Stimulated activated CD4-positive, alpha-beta T cell treated with anti-CD3 and anti-CD28 coated beads, Interleukin-1b, Interleukin-23, amount 100 ng/mL, for 1 hour (primary cell): ENCODE measurements at regions not wholly inside any gene's neighbourhood (a gene's known extent, or its start where the extent isn't known, plus 50 kb on each side); places are given as distances from the start of the nearest gene placed in this dataset.
A peak's percentile ranks its signal among the peaks of the same experiment; 100 is the strongest.
"Not testable (repeated sequence)": the region's sequence is repeated elsewhere in the genome, so short reads cannot be mapped to it uniquely, and the experiment has no call there.

Source experiments
- DNase-seq, 2 donors: peaks; one replicate each; pipeline ENCODE4 v3.0.0-alpha.2; 2020; ENCODE audit warnings: low read depth in 2 of 2

DNA sequence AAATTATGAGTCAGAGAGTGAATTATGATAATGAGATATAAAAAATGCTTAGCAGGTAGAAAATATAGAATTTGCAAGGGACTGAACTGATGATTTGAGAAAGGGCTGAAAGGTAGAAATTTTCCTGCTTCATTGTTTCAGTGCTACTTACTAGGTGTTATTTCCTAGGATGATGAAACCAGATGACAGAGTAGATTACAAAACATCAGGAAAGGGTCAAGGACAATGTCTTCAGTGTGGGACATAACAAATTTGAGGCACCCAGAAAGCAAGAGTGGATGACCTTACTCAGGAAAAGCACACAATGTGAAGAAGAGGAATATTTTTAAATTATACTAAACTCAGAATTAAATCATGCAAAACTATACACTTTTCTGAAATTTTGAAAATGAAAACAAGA lies 102.1 kb downstream of the SHCBP1 start:
- no peak for DNase-seq

DNA sequence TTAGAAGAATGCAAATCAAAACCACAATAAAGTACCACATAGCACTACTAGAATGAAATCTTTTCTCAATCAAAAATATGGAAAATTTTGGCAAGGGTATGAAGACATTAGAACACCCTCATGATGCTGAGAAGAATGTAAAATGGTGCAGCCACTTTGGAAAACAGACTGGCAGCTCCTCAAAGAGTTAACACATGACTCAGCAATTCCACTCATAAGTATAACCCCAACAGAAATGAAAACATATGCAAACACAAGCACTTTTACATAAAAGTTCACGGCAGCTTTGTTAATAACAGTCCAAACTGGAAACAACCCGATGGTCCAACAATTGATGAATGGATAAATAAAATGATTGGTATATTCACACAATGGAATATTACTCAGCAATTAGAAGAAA lies 124.5 kb downstream of the SHCBP1 start:
- no peak for DNase-seq

DNA sequence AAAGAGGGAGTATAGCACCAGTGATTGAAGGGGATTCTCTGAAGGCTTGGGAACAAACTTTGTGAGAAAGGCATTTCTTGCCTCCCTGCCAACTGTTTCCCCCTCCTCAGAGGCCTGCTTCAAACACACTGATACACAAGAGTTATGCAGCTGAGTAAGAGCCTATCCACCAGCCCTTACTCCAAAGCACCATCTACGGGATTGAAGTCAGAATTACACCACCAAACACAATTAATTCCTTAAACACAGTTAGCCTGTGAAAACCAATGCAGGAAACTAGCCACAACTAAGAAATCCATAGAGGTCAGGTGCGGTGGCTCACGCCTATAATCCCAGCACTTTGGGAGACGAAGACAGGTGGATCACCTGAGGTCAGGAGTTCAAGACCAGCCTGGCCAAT lies 138.3 kb downstream of the SHCBP1 start:
- DNase-seq, result no peak

DNA sequence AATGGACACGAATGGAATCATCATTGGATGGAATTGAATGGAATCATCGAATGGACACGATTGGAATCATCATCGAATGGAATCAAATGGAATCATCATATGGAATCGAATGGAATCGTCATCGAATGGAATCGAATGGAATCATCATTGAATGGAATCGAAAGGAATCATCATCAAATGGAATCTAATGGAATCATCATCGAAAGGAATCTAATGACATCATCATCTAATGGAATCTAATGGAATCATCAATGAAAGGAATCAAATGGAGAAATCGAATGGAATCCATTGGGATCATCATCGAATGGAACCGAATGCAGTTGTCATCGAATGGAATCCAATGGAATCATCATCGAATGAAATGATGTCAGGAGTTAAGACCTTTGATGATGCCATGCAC lies 154.9 kb downstream of the SHCBP1 start:
- no peak for DNase-seq

DNA sequence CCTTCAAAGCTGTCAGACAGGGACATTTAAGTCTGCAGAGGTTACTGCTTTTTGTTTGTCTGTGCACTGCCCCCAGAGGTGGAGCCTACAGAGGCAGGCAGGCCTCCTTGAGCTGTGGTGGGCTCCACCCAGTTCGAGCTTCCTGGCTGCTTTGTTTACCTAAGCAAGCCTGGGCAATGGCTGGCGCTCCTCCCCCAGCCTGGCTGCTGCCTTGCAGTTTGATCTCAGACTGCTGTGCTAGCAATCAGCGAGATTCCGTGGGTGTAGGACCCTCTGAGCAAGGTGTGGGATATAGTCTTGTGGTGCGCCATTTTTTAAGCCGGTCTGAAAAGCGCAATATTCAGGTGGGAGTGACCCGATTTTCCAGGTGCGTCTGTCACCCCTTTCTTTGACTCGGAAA lies 166.4 kb downstream of the SHCBP1 start:
- not testable (repeated sequence) for DNase-seq

DNA sequence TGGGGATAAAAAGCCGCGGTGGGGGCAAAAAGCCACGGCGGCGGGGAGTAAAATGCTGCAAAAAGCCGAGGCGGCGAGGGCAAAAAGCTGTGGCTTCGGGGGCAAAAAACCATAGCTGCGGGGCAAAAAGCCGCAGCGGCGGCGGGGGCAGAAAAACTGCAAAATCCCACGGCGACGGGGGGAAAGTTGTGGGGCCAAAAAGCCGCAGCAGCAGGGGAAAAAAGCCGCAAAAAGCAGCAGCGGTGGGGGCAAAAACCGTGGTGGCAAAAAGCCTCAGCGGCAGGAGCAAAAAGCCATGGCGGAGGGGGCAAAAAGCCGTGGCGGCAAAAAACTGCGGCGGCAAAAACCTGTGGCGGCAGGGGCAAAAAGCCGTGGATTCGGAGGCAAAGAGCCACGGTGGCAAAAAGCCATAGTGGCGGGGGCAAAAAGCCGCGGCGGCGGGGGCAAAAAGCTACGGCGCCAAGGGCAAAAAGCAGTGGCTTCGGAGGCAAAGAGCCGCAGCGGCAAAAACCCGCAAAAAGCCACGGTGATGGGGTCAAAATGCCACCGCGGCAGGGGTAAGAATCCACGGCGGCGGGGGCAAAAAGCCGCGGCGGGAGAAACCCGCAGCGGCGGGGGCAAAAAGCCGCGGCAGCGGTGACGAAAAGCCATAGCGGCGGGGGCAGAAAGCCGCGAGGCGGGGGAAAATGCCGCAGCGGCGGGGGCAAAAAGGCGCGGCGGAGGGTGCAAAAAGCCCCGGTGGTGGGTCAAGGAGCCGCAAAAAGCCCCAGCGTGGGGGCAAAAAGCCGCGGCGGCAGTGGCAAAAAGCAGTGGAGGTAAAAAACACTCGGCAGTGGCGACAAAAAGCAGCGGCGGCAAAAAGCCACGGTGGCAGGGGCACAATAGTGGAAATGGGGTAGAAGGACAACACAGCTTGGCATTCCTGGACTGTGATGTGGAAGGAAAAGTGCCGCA lies 192.8 kb downstream of the SHCBP1 start:
- no peak for DNase-seq

DNA sequence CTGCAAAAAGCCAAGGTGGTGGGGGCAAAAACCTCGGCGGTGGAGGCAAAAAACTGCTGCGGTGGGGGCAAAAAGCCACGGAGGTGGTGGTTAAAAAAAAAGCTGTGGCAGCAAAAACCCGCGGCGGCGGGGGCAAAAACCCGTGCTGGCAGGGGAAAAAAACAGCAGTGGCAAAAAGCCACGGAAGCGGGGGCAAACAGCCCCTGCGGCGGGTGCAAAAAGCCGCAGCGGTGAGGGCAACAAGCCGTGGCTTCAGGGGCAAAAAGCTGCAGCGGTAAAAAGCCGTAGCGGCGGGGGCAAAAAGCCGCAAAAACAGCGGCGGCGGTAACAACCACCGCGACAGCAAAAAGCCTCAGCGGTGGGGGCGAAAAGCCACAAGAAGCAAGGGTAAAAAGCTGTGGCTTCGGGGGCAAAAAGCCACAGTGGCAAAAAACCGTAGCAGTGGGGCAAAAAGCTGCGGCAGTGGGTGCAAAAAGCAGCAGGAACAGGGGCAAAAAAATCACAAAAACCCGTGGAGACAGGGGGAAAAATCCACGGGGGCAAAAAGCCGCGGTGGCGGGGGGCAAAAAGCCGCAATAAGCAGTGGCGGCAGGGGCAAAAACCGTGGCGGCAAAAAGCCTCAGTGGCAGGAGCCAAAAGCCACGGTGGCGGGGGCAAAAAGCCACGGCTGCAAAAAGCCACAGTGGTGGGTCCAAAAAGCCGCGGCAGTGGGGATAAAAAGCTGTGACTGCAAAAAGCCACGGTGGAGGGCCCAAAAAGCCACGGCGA lies 193.7 kb downstream of the SHCBP1 start:
- no peak for DNase-seq

DNA sequence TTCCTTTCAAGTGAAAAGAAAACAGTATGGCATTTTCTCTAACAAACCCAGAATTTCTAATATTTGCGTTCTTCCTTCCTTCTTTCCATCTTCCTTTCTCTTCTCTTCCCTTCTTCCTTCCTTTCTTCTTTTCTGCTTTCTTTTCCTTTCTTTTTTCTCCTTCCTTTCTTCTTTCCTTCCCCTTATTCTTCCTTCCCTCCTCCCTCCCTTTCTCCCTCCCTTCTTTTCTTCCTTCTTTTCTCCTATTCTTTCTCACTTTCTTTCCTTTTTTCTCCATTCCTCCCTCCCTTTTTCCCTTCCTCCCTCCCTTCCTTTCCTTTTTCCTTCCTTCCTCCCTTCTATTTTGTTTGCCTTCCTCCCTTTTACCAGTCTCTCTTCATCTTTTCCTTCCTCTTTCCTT lies 194.8 kb downstream of the SHCBP1 start:
- DNase-seq, result no peak

DNA sequence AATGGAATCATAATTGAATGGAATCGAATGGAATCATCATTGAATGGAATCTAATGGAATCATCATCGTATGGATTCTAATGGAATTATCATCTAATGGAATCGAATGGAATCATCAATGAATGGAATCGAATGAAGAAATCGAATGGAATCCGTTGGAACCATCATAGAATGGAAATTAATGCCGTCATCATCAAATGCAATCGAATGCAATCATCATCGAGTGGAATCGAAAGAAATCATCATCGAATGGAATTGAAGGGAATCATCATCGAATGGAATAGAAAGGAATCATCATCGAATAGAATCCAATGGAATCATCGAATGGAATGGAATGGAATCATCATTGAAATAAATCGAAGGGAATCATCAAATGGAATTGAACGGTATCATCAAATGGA lies 217.2 kb downstream of the SHCBP1 start:
- no peak for DNase-seq

DNA sequence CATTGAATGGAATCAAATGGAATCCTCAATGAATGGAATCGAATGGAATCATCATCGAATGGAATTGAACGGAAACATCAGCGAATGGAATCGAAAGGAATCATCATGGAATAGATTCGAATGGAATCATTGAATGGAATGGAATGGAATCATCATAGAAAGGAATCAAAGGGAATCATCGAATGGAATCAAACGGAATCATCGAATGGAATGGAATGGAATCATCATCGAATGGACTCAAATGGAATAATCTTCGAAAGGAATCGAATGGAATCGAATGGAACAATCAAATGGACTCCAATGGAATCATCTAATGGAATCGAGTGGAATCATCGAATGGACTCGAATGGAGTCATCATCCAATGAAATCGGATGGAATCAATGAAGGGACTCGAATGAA lies 222.6 kb downstream of the SHCBP1 start:
- not testable (repeated sequence) for DNase-seq

DNA sequence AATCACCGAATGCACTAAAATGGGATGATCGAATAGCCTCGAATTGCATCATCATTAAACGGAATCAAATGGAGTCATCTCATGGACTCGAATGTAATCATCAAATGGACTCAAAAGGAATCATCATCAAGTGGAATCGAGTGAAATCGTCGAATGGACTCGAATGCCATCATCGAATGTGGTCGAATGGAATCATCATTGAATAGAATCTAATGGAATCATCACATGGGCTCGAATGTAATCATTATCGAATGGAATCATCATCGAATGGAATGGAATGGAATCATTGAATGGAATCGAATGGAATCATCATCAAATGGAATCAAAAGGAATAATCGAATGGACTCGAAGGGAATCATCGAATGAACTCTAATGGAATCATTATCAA lies 224.3 kb downstream of the SHCBP1 start:
- DNase-seq, result not testable (repeated sequence)

DNA sequence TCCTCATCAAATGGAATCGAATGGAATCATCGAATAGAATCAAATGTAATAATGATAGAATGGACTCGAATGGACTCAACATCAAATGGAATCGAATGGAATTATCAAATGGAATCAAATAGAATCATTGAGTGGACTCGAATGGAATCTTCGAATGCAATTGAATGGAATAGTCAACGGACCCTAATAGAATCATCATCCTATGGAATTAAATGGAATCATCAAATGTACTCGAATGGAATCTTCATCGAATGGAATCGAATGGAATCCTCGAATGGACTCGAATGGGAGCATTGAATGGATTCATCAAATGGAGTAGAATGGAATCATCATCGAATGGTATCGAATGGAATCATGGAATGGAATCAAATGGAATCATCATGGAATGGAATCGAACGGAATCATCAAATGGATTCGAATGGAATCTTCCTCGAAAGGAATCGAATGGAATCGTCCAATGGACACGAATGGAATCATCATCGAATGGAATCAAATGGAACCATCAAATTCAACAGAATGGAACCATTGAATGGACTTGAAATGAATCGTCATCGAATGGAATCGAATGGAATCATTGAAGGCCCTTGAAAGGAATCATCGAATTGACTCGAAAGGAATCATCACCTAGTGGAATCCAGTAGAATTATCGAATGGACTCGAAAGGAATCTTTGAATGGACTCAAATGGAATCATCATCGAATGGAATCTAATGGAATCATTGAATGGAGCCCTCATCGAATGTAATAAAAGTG lies 224.9 kb downstream of the SHCBP1 start:
- DNase-seq, result not testable (repeated sequence)

DNA sequence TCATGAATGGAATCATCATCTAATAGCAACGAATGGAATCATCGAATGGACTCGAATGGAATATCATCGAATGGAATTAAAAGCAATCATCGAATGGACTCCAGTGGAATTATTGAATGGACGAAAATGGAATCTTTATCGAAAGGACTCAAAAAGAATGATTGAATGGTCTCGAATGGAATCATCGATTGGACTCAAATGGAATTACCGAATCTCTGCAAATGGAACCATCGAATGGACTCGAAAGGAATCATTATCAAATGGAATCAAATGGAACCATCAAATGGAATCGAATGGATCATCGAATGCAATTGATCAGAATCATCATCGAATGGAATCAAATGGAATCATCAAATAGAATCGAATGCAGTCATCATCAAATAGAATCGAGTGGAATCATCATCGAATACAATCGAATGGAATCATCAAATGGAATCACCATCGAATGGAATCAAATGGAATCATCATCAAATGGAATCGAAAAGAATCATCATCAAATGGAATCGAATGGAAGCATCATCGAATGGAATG lies 225.7 kb downstream of the SHCBP1 start:
- not testable (repeated sequence) for DNase-seq

DNA sequence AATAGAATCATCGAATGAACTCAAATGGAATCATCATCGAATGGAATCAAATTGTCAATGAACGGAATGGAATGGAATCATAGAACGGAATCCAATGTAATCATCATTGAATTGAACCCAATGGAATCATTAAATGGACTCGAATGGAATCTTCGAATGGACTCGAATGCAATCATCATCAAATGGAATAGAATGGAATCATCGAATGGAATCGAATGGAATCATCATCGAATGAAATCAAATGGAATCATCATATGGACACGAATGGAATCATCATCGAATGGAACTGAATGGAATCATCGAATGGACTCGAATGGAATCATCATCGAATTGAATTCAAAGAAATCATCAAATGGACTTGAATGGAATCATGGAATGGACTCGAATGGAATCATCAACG lies 226.2 kb downstream of the SHCBP1 start:
- DNase-seq, result not testable (repeated sequence)

DNA sequence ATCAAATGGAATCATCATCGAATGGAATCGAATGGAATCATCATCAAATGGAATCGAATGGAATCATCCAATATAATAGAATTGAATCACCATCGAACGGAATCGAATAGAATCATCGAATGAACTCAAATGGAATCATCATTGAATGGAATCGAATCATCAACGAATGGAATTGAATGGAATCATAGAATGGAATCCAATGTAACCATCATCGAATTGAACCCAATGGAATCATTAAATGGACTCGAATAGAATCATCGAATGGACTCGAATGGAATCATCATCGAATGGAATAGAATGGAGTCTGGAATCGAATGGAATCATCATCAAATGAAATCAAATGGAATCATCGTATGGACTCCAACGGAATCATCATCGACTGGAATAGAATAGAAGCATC lies 227.0 kb downstream of the SHCBP1 start:
- DNase-seq, result not testable (repeated sequence)

DNA sequence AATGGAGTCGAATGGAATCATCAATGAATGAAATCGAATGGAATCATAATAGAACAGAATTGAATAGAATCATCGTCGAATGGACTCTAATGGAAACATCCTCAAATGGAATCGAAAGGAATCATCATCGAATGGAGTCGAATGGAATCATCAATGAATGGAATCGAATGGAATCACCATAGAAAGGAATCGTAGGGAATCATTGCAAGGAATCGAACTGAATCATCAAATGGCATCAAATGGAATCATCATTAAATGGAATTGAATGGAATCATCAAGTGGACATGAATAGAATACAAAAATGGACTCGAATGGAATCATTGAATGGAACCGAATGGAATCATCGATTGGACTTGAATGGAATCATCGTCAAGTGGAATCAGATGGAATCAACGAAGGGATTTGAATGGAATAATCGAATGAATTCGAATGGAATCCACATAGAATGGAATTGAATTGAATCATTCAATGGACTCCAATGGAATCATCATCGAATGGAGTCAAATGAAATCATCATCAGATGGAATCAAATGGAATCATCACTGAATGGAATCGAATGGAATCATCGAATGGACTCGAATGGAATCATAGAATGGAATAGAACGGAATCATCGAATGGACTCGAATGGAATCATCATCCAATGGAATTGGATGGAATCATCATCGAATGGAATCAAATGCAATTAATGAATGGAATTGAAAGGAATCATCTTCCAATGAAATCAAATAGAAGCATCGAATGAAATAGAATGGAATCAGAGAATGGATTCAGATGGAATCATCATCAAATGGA lies 228.1 kb downstream of the SHCBP1 start:
- not testable (repeated sequence) for DNase-seq

DNA sequence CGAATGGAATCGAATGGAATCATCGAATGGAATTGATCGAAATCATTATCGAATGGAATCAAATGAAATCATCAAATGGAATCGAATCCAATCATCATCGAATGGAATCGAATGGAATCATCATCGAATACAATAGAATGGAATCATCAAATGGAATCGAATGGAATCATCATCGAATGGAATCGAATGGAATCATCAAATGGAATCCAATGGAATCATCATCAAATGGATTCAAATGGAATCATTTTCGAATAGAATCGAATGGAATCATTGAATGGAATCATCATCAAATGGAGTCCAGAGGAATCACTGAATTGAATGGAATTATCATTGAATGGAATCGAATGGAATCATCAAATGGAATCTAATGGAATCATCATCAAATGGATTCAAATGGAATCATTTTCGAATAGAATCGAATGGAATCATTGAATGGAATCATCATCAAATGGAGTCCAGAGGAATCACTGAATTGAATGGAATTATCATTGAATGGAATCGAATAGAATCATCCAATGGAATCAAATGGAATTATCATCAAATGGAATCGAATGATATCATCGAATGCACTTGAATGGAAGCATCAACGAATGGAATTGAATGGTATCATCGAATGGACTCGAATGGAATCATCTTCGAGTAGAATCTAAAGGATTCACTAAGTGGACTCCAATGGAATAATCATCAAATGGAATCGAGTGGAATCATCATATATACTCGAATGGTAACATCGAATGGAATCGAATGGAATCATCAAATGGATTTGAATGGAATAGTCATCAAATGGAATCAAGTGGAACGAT lies 230.3 kb downstream of the SHCBP1 start:
- DNase-seq, result not testable (repeated sequence)

DNA sequence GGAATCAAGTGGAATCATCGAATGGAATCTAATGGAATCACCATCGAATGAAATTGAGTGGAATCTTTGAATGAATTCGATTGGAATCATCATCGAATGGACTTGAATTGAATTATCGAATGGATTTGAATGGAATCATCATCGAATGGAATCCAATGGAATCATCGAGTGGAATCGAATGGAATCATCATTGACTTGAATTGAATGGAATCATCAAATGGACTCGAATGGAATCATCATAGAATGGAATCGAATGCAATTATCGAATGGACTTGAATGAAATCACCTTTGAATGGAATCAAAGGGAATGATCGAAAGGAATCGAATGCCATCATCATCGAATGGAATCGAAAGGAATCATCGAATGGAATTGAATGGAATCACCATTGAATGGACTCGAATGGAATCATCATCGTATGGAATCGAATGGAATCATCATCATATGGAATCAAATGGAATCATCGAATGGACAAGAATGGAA lies 231.6 kb downstream of the SHCBP1 start:
- peak; percentile 27 to 82 for DNase-seq

DNA sequence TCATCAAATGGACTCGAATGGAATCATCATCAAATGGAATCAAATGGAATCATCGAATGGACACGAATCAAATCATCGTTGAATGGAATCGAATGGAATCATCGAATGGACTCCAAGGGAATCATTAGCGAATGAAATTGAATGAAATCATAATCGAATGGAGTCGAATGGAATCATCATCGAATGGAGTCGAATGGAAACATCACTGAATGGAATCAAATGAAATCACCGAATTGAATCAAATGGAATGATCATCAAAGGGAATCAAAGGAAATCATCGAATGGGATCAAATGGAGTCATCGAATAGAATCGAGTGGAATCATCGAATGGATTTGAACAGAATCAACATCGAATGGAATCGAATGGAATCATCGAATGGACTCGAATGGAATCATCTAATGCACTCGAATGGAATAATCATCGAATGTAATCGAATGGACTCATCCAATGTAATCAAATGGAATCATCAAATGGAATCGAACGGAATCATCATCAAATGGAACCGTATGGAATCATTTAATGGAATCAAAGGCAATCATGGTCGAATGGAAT lies 232.2 kb downstream of the SHCBP1 start:
- DNase-seq, result not testable (repeated sequence)

DNA sequence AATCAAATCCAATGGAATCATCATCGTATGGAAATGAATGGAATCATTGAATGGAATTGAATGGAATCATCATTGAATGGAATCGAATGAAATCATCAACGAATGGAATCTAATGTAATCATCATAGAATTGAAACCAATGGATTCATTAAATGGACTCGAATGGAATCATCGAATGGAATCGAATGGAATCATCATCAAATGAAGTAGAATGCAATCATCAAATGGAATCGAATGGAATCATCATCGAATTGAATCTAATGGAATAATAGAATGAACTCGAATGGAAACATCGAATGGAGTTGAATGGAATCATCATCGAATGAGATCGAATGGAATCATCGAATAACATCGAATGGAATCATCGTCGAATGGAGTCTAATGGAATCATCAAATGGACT lies 232.8 kb downstream of the SHCBP1 start:
- not testable (repeated sequence) for DNase-seq
